ENCODE measurements at regions not wholly inside any gene's neighbourhood (a gene's known extent, or its start where the extent isn't known, plus 50 kb on each side); places are given as distances from the start of the nearest gene placed in this dataset.

GRCh38 chr7:96921771-96922170, 83.6 kb upstream of the DLX6 start:
- TF ChIP-seq CTCF (IDR thresholded peaks at IDR 0.05), result no peak
- no peak for TF ChIP-seq POLR2A (IDR thresholded peaks at IDR 0.05)
